Hepatocyte (in vitro differentiated cells): ENCODE measurements at regions not wholly inside any gene's neighbourhood (a gene's known extent, or its start where the extent isn't known, plus 50 kb on each side); places are given as distances from the start of the nearest gene placed in this dataset.

ENCODE experiments used
- EZH2 ChIP-seq: fragments of 200-600 bp; sonication (generic); IDR thresholded peaks from 2 replicates; pipeline ENCODE4 v1.6.1; 2016; ENCODE audit warnings: antibody characterized with exemption, mild to moderate bottlenecking, borderline replicate concordance
- EZH2phosphoT487 ChIP-seq: fragments of 200-600 bp; sonication (generic); IDR thresholded peaks from one replicate; pipeline ENCODE4 v1.6.1; 2018; ENCODE audit warnings: antibody characterized with exemption, mild to moderate bottlenecking, low read depth, moderate library complexity; ENCODE audit not compliant: unreplicated experiment, severe bottlenecking
- TF ChIP-seq, protein P1 (sequence below): fragments of 200-600 bp; sonication (generic); IDR thresholded peaks from 2 replicates; pipeline ENCODE4 v1.5.1; 2016; ENCODE audit warnings: antibody characterized with exemption, mild to moderate bottlenecking; ENCODE audit not compliant: poor library complexity

- TF ChIP-seq EZH2: no peak
- TF ChIP-seq, protein P1, sequence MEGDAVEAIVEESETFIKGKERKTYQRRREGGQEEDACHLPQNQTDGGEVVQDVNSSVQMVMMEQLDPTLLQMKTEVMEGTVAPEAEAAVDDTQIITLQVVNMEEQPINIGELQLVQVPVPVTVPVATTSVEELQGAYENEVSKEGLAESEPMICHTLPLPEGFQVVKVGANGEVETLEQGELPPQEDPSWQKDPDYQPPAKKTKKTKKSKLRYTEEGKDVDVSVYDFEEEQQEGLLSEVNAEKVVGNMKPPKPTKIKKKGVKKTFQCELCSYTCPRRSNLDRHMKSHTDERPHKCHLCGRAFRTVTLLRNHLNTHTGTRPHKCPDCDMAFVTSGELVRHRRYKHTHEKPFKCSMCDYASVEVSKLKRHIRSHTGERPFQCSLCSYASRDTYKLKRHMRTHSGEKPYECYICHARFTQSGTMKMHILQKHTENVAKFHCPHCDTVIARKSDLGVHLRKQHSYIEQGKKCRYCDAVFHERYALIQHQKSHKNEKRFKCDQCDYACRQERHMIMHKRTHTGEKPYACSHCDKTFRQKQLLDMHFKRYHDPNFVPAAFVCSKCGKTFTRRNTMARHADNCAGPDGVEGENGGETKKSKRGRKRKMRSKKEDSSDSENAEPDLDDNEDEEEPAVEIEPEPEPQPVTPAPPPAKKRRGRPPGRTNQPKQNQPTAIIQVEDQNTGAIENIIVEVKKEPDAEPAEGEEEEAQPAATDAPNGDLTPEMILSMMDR: no peak
- no peak for TF ChIP-seq EZH2phosphoT487
Measured at GRCh38 chr12:46499226-46499625, 126.7 kb upstream of the SLC38A2 start.
